ENCODE measurements at regions not wholly inside any gene's neighbourhood (a gene's known extent, or its start where the extent isn't known, plus 50 kb on each side); places are given as distances from the start of the nearest gene placed in this dataset.

DNA sequence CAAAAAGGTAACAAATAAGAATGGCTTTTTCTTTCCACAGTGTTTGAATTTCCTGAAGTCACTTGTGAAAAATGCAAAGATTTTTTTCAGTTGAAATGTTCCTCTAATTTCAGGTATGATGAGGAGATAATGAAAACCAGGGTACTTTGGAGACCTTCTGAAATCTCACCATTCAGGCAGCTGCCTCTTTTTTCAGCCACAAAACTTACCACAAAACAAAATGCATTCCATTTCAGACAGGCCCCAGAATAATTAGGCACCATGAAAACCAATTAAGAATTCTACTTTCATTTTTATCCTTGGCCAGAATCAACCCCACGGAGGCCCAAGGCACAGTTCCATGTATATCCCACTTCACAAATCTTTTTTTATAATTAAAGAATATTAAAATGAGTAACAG is 880.3 kb upstream of the ACVR2A start:
- FAIRE-seq (no peak), DNase-seq (no peak)
- Histone ChIP-seq H3K9ac (ENCODE audit: low read length in 3 of 3) (no peak overlapping the region), H3K4me1 (ENCODE audit: control insufficient read depth in 2 of 3, insufficient read depth in 2 of 3, low read depth in 1 of 3, low read length in 3 of 3) (no peaks in the 10 kb centered on the region), H3K9me3 (ENCODE audit: control insufficient read depth in 2 of 3, insufficient read depth in 1 of 3, low read length in 3 of 3) (no peaks in the 10 kb centered on the region), H3K27me3 (ENCODE audit: control insufficient read depth, insufficient read depth, low read length) (no peaks in the 10 kb centered on the region), H3K4me3 (ENCODE audit: low read length in 3 of 3) (no peak overlapping the region), H3K36me3 (ENCODE audit: control insufficient read depth in 2 of 3, insufficient read depth in 3 of 3, low read length in 3 of 3) (no peaks in the 10 kb centered on the region), H3K27ac (ENCODE audit: low read depth in 2 of 2, low read length in 2 of 2) (no peak overlapping the region)
- intact Hi-C loops (cut with DNase I), result no loop called here
- TF ChIP-seq, protein P1, sequence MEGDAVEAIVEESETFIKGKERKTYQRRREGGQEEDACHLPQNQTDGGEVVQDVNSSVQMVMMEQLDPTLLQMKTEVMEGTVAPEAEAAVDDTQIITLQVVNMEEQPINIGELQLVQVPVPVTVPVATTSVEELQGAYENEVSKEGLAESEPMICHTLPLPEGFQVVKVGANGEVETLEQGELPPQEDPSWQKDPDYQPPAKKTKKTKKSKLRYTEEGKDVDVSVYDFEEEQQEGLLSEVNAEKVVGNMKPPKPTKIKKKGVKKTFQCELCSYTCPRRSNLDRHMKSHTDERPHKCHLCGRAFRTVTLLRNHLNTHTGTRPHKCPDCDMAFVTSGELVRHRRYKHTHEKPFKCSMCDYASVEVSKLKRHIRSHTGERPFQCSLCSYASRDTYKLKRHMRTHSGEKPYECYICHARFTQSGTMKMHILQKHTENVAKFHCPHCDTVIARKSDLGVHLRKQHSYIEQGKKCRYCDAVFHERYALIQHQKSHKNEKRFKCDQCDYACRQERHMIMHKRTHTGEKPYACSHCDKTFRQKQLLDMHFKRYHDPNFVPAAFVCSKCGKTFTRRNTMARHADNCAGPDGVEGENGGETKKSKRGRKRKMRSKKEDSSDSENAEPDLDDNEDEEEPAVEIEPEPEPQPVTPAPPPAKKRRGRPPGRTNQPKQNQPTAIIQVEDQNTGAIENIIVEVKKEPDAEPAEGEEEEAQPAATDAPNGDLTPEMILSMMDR (IDR thresholded peaks at IDR 0.05; ENCODE audit: borderline replicate concordance, extremely low read depth, insufficient read depth), result no peak

GRCh38 chr2:146954544-146954943 is 890.3 kb upstream of the ACVR2A start:
- Histone ChIP-seq H3K9me3 (ENCODE audit: control insufficient read depth in 2 of 3, insufficient read depth in 1 of 3, low read length in 3 of 3) (no peaks in the 10 kb centered on the region), H3K4me1 (ENCODE audit: control insufficient read depth in 2 of 3, insufficient read depth in 2 of 3, low read depth in 1 of 3, low read length in 3 of 3) (no peaks in the 10 kb centered on the region), H3K4me3 (ENCODE audit: low read length in 3 of 3) (no peak overlapping the region), H3K27ac (ENCODE audit: low read depth in 2 of 2, low read length in 2 of 2) (no peak overlapping the region), H3K9ac (ENCODE audit: low read length in 3 of 3) (no peak overlapping the region), H3K36me3 (ENCODE audit: control insufficient read depth in 2 of 3, insufficient read depth in 3 of 3, low read length in 3 of 3) (no peaks in the 10 kb centered on the region), H3K27me3 (ENCODE audit: control insufficient read depth, insufficient read depth, low read length) (no peaks in the 10 kb centered on the region)
- intact Hi-C loops (cut with DNase I), result no loop called here
- DNase-seq (no peak), FAIRE-seq (no peak)
- TF ChIP-seq, protein P1 (IDR thresholded peaks at IDR 0.05; ENCODE audit: borderline replicate concordance, extremely low read depth, insufficient read depth), result no peak

GRCh38 chr2:146952696-146953095 is 892.1 kb upstream of the ACVR2A start:
- DNase-seq (peak in 2 of 5 donors; percentile 31 to 37), FAIRE-seq (peak; percentile 15)
- H3K4me3 ChIP-seq (ENCODE audit: low read length in 3 of 3), result no peak overlapping the region
- intact Hi-C loops (cut with DNase I), result no loop called here
- no peaks in the 10 kb centered on the region for H3K36me3 ChIP-seq (ENCODE audit: control insufficient read depth in 2 of 3, insufficient read depth in 3 of 3, low read length in 3 of 3)
- no peaks in the 10 kb centered on the region for H3K27me3 ChIP-seq (ENCODE audit: control insufficient read depth, insufficient read depth, low read length)
- no peak overlapping the region for H3K9ac ChIP-seq (ENCODE audit: low read length in 3 of 3)
- H3K27ac ChIP-seq (ENCODE audit: low read depth in 2 of 2, low read length in 2 of 2), result no peak overlapping the region
- TF ChIP-seq, protein P1 (IDR thresholded peaks at IDR 0.05; ENCODE audit: borderline replicate concordance, extremely low read depth, insufficient read depth), result no peak
- no peaks in the 10 kb centered on the region for H3K9me3 ChIP-seq (ENCODE audit: control insufficient read depth in 2 of 3, insufficient read depth in 1 of 3, low read length in 3 of 3)
- no peaks in the 10 kb centered on the region for H3K4me1 ChIP-seq (ENCODE audit: control insufficient read depth in 2 of 3, insufficient read depth in 2 of 3, low read depth in 1 of 3, low read length in 3 of 3)

DNA sequence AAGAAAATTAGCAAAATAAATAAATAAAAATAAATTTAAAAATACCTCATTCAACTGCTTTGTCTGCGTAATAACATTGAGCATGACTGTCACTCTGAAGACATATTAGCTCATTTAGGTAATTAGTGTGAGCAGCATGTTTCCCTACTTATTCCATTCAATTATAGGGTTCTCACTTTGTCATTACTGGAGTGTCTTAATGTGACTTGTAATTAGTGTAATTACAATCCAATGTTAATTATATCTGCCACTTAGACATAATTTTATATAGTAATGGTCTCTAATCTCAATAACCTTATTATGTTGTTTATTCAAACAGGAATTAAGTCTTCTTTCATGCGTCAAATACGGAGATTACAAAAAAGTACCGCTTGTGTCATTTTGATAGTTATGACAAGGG is 893.9 kb upstream of the ACVR2A start:
- no peak overlapping the region for H3K27ac ChIP-seq (ENCODE audit: low read depth in 2 of 2, low read length in 2 of 2)
- no peaks in the 10 kb centered on the region for H3K4me1 ChIP-seq (ENCODE audit: control insufficient read depth in 2 of 3, insufficient read depth in 2 of 3, low read depth in 1 of 3, low read length in 3 of 3)
- intact Hi-C loops (cut with DNase I), result no loop called here
- H3K27me3 ChIP-seq (ENCODE audit: control insufficient read depth, insufficient read depth, low read length), result no peaks in the 10 kb centered on the region
- DNase-seq (no peak), FAIRE-seq (no peak)
- no peak overlapping the region for H3K9ac ChIP-seq (ENCODE audit: low read length in 3 of 3)
- H3K36me3 ChIP-seq (ENCODE audit: control insufficient read depth in 2 of 3, insufficient read depth in 3 of 3, low read length in 3 of 3), result no peaks in the 10 kb centered on the region
- H3K9me3 ChIP-seq (ENCODE audit: control insufficient read depth in 2 of 3, insufficient read depth in 1 of 3, low read length in 3 of 3), result no peaks in the 10 kb centered on the region
- H3K4me3 ChIP-seq (ENCODE audit: low read length in 3 of 3), result no peak overlapping the region
- TF ChIP-seq, protein P1 (IDR thresholded peaks at IDR 0.05; ENCODE audit: borderline replicate concordance, extremely low read depth, insufficient read depth), result no peak

Data from kidney (tissue), 13 donors.